ENCODE measurements at regions not wholly inside any gene's neighbourhood (a gene's known extent, or its start where the extent isn't known, plus 50 kb on each side); places are given as distances from the start of the nearest gene placed in this dataset.

DNA sequence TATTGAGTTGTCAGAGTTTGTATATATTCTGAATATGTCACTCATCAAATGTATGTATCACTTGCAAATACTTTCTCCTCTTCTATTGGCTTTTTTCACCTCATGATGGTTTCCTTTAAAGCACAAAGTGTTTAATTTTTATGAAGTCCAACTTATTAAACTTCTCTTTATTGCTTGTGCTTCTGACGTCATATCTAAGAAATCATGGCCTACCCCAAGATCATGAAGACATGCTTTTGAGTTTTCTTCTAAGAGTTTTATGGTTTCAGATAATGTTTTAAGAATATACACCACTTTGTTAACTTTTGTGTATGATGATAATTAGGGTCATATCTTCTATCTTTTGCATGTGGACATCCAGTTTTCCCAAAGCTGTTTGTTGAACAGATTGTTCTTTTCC is 417.2 kb upstream of the ATP10A start:
- TF ChIP-seq, protein P1, sequence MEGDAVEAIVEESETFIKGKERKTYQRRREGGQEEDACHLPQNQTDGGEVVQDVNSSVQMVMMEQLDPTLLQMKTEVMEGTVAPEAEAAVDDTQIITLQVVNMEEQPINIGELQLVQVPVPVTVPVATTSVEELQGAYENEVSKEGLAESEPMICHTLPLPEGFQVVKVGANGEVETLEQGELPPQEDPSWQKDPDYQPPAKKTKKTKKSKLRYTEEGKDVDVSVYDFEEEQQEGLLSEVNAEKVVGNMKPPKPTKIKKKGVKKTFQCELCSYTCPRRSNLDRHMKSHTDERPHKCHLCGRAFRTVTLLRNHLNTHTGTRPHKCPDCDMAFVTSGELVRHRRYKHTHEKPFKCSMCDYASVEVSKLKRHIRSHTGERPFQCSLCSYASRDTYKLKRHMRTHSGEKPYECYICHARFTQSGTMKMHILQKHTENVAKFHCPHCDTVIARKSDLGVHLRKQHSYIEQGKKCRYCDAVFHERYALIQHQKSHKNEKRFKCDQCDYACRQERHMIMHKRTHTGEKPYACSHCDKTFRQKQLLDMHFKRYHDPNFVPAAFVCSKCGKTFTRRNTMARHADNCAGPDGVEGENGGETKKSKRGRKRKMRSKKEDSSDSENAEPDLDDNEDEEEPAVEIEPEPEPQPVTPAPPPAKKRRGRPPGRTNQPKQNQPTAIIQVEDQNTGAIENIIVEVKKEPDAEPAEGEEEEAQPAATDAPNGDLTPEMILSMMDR (IDR thresholded peaks at IDR 0.05; ENCODE audit: low read depth, low read length), result no peak
- no peak for TF ChIP-seq EZH2phosphoT487 (IDR thresholded peaks at IDR 0.05; ENCODE audit: low read depth)

Measured in OCI-LY3 (cell line).